Superior temporal gyrus (tissue), 1 donor: ENCODE measurements at regions not wholly inside any gene's neighbourhood (a gene's known extent, or its start where the extent isn't known, plus 50 kb on each side); places are given as distances from the start of the nearest gene placed in this dataset.
"Not testable (repeated sequence)": the region's sequence is repeated elsewhere in the genome, so short reads cannot be mapped to it uniquely, and the experiment has no call there.

Experiments used
- DNase-seq: peaks from one replicate; pipeline ENCODE4 v3.0.0-alpha.2; 2016; ENCODE audit errors: extremely low spot score

DNA sequence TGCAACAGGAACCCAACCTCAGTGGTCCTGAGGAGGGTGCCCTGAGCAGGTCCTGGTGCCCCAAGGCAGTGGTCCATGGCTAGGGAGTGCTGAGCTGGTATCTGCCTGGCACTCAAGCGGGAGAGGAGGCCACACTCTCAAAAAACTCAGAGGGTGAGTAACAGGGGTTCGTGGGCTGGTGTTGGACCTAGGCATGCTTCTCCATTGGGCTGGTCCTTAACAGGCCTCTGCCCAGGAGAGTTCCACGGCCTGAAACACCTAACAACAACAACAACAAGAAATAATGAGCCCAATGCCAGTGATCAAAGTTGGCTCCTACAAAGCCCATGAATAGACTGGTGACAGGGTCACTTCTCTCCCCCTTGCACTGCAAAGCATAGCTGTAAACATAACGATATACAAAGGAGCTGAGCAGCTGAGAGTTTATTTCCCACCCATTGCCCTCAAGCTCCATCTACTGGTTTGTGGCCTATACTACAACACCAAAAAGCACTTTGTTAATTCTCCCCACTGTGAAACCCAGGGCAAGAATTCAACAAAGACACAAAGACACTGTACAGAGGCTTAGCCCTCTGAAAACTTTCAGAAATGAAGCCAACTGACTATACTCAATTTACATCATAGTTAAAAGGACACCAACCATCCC lies 736.1 kb upstream of the ADGRL3 start:
- DNase-seq = no peak

DNA sequence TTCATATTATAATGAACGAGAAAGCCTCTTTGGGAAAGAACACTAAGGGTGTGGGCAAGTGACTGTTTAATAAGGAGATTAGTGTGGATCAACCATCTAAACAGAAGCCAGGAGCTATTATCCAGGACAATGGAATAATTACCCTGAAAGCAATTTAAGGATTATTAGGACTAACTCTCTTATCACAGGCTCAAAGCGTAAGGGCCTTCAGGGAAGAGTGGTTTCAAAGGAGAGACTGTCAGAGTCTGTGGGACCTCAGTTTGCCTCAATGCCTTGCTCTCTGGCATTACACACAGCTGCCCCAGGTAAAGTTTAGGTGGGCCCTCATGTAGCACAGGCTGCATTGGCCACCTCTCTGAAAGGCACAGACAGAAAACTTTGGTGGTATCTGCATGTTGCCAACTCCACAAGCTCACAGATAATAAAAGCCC lies 717.2 kb upstream of the ADGRL3 start:
- DNase-seq = no peak

DNA sequence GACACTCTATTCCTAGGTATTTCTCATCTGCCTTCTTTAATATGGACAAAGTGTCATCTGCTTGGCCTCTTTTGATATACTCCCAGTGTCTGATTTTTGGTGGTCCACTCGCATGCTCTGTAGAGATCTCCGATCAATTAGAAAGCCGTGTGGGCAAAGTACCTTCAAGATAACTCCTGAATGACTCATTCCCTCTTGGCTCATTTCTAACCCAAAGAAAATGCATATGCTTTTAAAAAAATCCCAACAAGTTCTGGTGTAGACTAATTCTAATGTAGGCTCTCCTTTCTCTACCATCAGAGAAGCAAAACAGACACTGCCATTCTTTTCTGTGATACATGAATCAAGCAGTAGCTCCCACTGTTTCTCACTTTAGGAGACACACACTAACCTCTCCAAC lies 714.9 kb upstream of the ADGRL3 start:
- no peak for DNase-seq

DNA sequence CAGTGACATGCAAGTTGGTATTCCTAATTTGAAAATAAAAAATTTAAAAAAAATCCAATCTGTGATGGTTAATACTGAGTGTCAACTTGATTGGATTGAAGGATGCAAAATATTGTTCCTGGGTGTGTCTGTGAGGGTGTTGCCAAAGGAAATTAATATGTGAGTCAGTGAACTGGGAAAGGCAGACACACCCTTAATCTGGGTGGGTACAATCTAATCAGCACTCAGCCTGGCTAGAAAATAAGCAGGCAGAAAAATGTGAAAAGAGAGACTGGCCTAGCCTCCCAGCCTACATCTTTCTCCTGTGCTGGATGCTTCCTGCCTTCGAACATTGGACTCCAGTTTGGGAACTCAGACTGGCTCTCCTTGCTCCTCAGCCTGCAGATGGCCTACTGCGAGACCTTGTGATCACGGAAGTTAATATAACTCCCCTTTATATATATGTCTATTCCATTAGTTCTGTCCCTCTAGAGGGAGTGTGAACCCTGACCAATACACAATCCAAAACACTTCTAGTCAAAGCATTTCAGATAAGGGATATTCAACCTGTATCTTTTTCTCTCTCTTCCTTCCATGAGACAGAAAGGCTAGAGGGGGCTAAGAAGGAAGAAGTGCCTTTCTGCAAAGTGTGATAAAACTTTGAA lies 712.9 kb upstream of the ADGRL3 start:
- not testable (repeated sequence) for DNase-seq

DNA sequence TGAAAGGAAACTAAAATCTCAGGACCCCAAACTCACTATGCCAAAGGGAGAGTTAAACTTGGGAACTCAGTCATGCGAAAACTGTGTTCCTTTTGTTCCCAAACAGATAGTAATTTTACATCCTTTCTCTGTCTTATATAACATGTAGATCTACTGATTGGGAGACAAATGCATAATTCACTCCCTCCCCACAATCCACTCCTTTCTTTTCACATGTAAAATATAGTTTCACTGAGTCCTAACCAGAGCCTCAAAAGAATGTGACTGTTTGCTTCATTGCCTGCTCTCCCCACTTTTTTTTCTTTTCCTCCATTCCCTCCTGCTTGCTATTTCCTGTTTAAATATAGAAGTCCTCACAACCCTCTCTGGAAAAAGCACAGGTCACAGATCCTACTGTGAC lies 699.3 kb upstream of the ADGRL3 start:
- no peak for DNase-seq

DNA sequence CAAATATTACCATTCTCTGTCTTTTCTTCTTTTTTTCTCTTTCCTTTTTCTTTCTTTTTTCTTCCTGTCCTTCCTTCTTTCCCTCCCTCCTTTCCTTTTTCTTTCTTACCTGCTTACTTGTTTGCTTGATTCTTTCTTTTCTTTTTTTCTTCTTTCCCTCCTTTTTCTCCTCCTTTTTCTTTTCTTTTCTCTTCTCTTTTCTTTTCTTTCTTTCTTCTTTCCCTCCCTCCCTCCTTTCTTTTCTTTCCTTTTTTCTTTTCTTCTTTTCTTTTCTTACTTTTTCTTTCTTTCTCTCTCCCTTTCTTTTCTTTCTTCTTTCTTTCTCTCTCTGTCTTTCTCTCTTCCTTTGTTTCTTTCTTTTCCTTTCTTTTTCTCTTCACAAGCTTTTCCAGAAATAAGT lies 697.4 kb upstream of the ADGRL3 start:
- no peak for DNase-seq

DNA sequence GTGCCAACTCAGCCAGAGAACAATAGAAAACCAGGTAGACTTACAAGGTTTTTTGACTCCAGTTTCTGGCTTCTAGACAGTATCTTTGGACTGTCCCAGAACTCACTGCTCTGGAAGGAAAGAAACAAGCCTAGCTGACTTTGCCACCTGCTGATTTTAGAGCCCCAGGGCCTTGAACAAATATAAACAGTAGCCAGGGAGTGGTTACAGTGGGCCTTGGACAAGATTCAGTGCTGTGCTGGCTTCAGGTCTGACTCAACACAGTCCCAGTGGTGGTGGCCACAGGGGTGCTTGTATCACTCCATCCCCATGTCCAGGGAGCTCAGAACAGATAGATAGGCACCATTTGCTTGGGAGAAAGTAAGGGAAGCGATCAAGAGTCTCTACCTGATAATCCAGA lies 694.1 kb upstream of the ADGRL3 start:
- DNase-seq = no peak

DNA sequence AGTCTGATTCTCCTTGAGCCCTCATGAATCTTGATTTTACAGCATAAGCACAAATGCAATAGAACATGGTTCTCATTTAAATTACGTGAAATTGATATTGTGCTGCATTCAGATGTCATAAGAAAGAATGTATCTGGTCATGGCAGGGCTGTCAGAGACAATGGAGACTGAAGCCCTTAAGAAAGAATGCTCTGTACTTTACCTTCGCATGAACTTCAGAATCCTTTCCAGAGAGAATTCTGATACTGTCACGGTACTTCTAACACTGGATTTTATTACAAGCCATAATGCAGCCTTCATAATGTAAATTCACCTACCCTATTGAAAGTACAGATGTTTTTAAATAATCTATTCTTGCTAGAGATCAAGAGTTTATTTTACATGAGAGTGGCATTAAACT lies 677.9 kb upstream of the ADGRL3 start:
- no peak for DNase-seq

DNA sequence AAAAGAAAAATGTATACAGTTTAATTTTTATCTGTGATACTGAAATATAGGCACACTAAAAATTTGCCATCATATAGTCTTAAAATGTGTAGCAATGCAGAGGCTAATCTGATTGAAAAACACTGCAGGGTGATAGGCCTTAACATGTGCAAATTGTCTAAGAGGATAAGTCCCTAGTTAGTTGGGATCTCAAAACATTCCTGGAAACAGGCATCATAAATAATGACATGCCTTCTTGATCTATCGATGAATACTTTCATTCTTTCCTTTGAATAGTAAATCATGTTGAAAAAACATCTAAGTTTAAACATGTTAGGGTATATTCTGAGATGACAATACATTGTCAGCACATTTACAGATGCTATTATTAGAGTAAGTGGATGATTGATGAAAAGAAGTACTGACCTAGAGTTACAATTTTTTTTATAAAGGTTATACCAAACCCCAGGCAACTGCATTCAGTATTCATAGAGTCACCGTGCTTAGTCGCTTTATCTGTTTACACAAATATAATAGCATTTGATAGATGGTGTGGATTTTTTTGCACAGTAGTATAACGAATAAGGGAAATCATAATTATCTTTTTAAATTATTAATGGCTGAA lies 668.2 kb upstream of the ADGRL3 start:
- no peak for DNase-seq

DNA sequence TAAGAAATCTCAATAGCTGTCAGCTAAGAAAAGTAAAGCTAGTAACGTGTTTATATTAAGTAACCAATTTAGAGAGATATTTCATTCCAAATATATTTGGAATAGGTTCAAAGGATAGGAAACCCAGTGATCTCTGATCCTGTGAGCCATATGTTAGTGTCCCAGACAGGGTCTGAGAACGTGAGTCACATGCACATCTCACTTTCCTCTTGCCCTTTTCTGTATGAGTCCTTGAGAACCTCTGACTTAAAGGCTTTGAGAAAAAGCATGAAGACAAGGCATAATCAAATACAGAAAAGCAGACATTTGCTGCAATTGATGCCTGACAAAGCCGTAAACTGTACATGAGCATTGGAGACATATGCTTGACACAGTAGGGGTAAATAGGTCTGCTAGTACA lies 655.1 kb upstream of the ADGRL3 start:
- DNase-seq = no peak

DNA sequence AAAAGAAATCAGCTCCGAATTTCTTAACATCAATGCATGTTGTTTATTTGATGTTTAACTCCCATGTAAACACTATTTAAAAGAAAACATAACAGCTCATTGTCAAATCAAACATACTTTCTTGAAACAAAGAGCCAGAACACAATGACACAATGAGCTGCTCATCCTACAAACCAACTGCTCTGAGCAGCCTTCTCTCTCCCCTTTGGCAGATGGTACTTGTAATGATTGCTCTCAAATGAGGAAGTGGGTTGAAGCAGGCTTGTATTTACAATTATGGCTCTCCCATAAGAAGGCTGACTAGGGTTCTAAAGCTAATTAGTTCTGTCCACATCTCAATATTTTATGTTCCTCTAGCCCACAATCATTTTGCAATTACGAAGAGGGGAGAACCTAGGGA lies 637.8 kb upstream of the ADGRL3 start:
- no peak for DNase-seq

DNA sequence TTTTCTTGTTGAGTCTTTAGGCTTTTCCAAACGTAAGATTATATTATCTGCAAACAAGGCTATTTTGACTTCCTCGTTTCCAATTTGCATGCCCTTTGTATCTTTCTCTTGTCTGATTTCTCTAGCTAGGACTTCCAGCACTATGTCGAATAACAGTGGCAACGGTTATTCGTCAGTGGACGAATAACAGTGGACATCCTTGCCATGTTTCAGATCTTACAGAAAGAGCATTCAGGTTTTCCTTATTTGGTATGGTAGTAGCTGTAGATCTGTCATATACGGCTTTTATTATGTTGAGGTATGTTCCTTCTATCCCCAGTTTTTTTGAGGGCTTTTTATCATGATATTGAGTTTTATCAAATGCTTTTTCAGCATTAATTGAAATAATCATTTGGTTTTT lies 634.6 kb upstream of the ADGRL3 start:
- DNase-seq = no peak

DNA sequence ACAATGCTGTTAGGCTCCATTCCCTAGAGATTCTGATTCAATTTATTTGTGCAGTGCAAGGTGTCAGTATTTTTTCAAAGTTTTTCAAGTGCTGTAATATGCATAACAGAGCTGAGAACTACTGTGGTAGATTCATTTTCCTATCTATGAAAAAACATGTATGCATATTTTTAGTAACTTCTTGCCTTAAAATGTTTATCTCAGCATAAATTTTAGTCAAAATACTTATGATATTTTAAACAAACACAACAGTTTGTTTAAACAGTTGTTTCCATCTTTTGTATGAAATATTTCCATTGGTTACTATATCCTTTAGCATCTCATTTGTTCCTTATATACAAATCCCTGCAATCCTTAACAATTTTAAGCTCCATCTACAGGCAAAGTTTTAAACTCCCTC lies 624.8 kb upstream of the ADGRL3 start:
- DNase-seq = no peak

DNA sequence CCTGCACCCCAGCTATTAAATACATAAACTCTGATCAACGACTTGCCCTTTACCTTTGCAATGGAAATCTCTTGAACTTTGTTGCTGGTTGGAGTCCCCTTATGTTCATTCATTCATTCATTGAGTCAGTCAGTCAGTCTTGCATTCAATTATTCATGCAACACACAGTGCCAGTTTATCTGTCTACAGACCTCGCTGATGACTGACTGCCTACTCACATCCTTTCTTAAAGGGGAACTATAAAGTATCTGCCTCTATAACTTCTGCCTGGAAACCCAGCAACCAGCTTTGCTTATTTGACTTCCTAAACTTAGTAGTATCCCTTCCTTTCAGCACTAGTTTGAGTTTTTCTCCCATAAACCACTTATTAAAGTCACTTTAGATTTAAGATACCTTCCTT lies 620.8 kb upstream of the ADGRL3 start:
- DNase-seq = no peak

DNA sequence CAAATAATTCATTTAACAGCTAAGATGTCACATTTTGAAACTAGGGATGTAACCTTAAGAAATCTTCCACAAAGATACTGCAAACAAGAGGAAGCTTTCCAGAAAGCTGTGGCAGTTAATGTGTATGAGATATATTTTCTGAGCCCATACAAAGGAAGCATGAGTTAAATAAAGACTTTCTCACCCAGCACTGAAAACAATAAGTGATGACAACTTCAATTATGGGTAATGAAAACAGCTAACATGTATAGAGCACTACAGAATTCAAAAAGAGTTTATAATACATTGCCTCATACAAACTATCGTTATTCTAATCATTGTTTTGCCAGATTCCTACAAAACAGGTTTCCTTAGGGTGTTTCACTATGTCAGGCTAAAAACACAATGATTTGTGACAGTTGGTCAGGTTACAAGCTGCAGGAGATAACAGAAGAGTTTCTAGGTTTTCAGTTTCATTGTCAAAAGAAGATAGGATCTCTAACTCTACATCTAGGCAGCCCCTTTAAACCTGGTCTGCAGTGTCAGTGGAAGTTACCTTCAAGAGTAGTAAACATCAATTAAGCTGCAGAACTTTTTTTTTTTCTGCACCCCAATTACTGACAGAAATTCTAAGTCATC lies 618.1 kb upstream of the ADGRL3 start:
- DNase-seq = no peak

DNA sequence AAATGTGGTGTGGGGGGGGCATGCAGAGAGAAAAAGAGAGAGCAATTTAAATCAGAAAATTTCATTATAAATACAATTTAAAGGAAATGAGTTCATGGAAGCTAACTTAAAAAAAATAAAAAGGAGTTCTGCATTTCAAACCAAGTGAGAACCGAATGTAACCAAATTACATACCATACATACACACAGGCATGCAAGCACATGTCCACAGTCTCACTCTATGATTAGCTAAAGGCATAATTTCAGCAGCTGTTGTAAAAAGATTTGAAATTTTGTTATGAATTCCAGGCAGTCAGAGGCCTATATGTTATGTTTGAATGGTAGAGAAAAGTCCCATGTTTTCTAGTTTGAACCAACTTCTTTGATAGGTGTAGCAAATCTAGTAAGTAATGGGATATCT lies 611.6 kb upstream of the ADGRL3 start:
- no peak for DNase-seq

DNA sequence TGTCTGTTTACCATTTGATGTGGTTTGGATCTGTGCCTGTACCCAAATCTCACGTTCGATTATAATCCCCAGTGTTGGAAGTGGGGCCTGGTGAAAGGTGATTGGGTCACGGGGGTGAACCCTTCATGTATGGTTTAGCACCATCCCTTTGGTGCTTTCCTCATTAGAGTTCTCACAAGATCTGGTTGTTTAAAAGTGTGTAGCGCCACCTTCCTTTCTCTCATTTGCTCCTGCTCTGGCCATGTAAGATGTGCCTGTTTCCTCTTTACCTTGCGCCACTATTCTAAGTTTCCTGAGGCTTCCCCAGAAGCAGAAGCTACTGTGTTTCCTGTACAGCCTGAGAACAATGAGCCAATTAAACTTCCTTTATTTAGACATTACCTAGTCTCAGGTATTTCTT lies 610.7 kb upstream of the ADGRL3 start:
- no peak for DNase-seq

DNA sequence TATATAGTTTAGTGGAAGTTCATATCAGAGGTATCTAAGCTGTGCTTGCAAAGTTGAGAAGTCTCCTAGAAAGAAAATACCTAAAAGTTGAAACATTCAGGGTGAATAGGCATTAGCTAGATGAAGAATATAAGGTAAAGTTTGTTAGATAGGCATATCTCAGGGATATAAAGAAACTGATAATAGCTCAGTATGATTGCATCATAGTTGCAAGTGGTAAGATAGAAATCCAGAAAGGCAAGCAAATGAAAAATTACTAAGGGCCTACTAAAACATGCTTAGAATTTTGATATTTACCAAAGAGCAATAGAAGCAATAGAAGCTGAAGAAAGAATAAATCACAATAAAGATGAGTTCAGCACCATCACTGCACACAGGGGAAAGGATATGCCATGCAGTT lies 610.0 kb upstream of the ADGRL3 start:
- no peak for DNase-seq

DNA sequence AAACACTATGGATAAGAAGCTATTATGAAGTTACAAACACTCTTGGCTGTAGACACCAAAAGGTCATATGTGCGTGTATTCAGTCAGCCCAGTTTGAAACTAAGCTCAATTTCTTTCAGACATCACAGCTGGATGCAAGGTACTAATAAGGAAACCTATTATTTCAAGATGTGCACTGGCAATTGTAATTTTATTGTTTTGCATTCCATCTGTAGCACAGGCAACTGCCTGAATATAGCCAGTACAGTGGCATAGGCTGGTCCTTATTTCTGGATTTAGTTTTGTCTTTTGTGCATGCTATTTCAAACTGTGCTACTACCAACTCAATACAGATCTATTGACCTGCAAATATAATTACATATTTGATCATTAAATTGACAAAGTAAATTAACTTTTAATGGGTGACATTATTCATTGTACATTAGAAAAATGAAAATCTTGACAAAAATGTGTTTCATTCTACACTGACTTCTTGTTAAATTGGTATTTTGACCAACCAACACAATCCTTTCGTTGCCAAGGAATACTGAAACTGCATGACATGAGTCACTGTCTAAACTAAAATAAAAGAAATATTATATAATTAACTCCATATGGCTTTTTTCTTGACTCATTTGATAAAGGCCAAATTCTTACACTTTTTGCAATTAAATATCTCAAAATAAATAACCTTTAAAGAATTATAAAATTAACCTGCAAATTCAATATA lies 594.3 kb upstream of the ADGRL3 start:
- DNase-seq = no peak

DNA sequence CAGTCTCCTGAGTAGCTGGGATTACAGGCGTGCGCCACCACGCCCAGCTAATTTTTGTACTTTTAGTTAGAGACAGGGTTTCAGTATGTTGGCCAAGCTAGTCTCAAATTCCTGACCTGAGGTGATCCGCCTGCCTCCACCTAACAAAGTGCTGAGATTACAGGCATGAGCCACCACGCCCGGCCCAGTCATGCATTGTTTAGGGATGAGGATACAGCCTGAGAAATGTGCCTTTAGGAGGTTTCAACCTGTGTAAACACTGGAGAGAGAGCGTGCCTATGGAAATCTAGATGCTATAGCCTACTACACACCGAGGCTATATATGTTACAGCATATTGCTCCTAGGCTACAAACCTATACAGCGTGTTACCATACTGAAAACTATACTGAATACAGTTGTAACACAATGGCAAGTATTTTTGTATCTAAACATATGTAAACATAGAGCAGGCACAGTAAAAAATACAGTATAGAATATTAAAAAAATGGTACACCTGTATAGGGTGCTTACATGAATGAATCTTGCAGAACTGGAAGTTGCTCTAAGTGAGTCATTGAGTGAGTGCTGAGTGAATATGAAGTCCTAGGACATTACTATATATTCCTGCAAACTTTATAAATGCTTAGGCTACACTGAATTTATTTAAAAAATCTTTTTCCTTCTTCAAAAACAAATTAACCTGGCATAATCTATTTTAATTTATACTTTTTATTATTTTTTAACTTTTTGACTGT lies 588.2 kb upstream of the ADGRL3 start:
- DNase-seq = no peak

DNA sequence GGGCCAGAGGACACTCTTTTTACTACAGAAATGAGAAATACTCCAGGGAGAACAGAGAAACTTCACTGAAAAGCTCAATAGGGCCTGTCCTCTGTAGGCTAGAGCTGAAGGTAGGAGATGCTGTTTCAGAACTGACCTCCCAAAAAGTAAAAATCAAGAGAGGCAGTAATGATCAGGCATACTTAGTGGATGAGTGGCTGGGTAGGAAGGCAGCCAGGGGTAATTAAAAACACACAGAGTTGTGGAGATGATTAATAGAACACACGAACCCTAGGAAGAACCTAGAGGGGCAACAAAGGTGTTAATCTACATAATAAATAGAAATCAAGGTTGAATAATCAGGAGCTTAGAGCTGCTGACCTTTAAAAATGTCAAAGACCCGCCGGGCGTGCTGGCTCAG lies 582.4 kb upstream of the ADGRL3 start:
- DNase-seq = no peak
